ENCODE measurements at regions not wholly inside any gene's neighbourhood (a gene's known extent, or its start where the extent isn't known, plus 50 kb on each side); places are given as distances from the start of the nearest gene placed in this dataset.

GRCh38 chr4:124786634-124787033, 74.1 kb upstream of the ANKRD50 start:
- DNase-seq (ENCODE audit: low spot score), result no peak
- TF ChIP-seq CTCF (IDR thresholded peaks at IDR 0.05; ENCODE audit: extremely low read depth, insufficient read depth, missing control alignments), result no peak
- in situ Hi-C loops (cut with MboI; ENCODE audit: low pct_unique_long_range_greater_than_20kb, low sequenced_read_pairs, unreplicated experiment), result no loop called here

- TF ChIP-seq CTCF (IDR thresholded peaks at IDR 0.05; ENCODE audit: extremely low read depth, insufficient read depth, missing control alignments), result no peak
- in situ Hi-C loops (cut with MboI; ENCODE audit: low pct_unique_long_range_greater_than_20kb, low sequenced_read_pairs, unreplicated experiment), result no loop called here
- DNase-seq (ENCODE audit: low spot score), result no peak
Measured at GRCh38 chr4:124785645-124786044, 73.1 kb upstream of the ANKRD50 start.

DNA sequence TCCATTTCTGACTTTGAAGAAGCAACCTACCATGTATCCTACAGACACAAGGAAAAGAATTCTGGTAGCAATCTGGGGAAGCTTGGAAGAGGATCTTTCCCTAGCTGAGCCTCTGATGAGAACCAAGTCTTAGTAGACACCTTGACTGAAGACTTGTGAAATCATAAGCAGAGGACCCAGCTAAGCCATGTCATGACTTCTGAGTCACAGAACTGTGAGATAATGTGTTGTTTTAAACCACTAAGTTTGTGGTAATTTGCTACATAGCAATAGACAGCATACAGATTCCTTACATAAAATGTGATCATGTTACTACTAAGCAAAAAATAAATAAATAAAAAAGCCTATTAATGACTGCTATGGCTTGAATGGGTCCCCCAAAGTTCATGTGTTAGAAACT, 71.3 kb upstream of the ANKRD50 start:
- TF ChIP-seq CTCF (IDR thresholded peaks at IDR 0.05; ENCODE audit: extremely low read depth, insufficient read depth, missing control alignments), result no peak
- in situ Hi-C loops (cut with MboI; ENCODE audit: low pct_unique_long_range_greater_than_20kb, low sequenced_read_pairs, unreplicated experiment), result no loop called here
- no peak for DNase-seq (ENCODE audit: low spot score)

GRCh38 chr4:124777007-124777406, 64.5 kb upstream of the ANKRD50 start:
- TF ChIP-seq CTCF (IDR thresholded peaks at IDR 0.05; ENCODE audit: extremely low read depth, insufficient read depth, missing control alignments), result no peak
- in situ Hi-C loops (cut with MboI; ENCODE audit: low pct_unique_long_range_greater_than_20kb, low sequenced_read_pairs, unreplicated experiment), result no loop called here
- no peak for DNase-seq (ENCODE audit: low spot score)

GRCh38 chr4:124768596-124769365, 56.2 kb upstream of the ANKRD50 start:
- DNase-seq (ENCODE audit: low spot score), result no peak
- no peak for TF ChIP-seq CTCF (IDR thresholded peaks at IDR 0.05; ENCODE audit: extremely low read depth, insufficient read depth, missing control alignments)
- in situ Hi-C loops (cut with MboI; ENCODE audit: low pct_unique_long_range_greater_than_20kb, low sequenced_read_pairs, unreplicated experiment), result no loop called here

- in situ Hi-C loops (cut with MboI; ENCODE audit: low pct_unique_long_range_greater_than_20kb, low sequenced_read_pairs, unreplicated experiment), result no loop called here
- no peak for TF ChIP-seq CTCF (IDR thresholded peaks at IDR 0.05; ENCODE audit: extremely low read depth, insufficient read depth, missing control alignments)
- DNase-seq (ENCODE audit: low spot score), result no peak
Measured at GRCh38 chr4:124762956-124763355, 50.4 kb upstream of the ANKRD50 start.
